HuH-7.5 (cell line): ENCODE measurements at regions not wholly inside any gene's neighbourhood (a gene's known extent, or its start where the extent isn't known, plus 50 kb on each side); places are given as distances from the start of the nearest gene placed in this dataset.

ENCODE experiments used
- DNase-seq: peaks from one replicate; pipeline ENCODE4 v3.0.0; 2011; ENCODE audit warnings: low spot score

- DNase-seq = no peak
Observed at GRCh38 chr20:11247046-11248010, 573.5 kb upstream of the JAG1 start.

DNA sequence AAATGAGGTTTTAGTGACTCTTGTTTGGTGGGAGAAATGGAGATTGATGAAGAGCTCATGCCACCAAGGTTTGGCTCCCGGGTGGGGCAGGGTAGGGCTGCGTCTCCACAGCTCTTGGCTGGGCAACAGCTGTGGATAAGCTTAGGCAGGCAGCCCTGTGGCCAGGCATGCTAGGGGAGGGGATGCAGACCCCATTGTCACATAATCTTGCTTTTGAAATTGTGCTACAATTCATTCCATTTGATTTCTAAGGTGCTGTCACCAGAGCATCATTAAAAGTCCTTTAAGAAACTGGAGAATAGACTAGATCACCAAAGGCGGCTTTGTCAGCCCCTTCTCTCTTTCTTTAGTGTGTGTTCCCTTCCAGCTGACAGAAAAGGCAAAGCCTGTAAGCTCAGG, 574.2 kb upstream of the JAG1 start:
- no peak for DNase-seq

DNA sequence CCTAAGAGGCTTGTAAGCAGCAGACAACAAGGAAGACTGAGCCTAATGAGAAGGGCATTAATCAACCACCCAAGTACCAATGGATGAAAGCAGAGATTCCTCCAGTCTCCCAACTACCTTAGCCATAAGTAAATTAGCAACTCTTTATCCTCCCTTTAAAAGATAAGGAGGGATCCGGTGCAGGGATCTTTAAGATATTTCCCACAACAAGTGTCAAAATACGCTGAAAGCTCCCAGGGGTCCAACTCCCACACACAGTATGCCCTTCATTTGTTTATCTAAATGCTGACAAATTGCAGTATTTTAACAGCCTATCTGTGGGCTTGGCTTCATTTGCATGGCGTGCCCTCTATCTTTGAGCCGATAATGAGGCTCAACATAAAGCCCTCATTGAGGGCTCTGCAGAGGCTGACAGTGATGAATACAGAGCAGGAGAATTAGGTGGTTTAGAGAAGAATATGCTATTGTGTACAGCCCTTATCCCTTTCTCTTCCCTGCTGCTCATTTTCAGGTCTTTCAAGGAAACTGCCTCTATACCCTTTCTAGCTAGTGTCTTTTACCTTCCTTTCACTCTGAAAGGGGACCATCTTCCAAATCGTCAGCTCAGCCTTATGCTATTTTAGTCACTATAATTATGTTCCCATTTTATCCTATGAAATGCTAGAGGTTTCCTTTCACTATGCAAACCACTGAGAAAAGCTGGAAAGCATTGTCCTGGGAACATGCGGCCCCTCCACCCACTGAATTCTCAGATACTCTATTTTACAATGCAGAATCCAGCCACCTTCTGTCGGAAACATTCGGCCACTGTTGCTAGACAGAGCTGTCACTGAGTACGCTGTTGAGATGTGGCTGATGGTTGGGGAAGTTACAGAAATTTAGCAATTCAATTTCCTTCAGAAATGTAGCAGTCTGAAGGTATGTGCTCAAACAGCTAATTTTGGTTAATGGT, 575.2 kb upstream of the JAG1 start:
- no peak for DNase-seq

GRCh38 chr20:11249683-11250082, 575.9 kb upstream of the JAG1 start:
- DNase-seq = no peak

DNA sequence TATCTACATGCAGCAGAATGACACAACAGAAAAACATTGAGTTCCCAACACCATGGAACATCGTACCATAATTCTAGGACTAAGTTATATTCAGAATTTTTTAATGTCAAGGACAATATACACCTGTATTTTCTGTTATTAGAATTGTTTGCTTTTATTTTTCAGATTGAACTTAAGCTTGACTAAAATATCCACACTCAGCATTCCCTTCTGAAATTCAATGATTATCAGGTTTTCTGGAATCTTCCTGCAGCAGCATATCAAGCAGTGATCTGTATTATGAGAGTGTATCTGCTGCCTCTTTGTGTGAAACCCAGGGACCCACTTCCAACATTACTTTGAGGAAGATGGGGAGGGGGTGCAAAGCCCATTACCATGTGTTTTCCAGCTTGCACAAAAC, 578.6 kb upstream of the JAG1 start:
- no peak for DNase-seq

- no peak for DNase-seq
Observed at GRCh38 chr20:11255455-11255854, 581.7 kb upstream of the JAG1 start.

DNA sequence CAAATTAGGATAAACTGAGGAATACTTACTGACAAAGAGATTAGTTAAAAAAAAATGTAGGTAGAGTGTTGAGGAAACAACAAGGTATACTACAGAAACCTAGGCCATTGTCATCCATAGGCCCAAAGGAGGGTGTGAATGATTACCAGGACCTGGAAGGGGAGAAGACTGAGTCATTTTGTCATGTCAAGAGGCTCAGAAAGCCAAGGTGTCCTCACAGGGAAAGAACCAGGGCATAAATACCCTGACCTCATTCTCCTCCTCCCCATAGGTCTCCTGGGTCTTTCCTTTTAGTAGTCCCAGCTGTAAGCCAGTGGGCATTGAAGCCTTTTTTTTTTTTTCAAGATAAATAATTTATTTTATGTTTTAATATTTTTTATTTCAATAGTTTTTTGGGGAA, 582.1 kb upstream of the JAG1 start:
- no peak for DNase-seq

DNA sequence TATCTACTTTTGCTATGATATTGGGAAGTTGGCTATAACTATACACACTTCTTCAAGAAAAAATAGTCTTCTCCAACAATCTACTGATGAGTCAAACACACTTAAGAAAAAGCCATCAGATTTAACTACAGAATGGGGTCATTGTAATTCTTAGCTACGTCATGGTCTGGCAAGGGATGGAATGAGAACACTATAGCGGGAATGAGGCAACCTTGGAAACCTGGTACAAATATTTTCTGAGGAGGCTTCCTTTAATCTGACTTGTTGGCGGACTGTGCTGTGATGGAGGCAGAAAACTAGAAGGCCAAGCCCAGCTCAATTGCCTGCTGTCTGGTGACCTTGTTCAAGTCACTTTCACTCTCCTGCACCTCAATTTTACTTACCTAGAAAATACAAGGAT, 586.8 kb upstream of the JAG1 start:
- no peak for DNase-seq

DNA sequence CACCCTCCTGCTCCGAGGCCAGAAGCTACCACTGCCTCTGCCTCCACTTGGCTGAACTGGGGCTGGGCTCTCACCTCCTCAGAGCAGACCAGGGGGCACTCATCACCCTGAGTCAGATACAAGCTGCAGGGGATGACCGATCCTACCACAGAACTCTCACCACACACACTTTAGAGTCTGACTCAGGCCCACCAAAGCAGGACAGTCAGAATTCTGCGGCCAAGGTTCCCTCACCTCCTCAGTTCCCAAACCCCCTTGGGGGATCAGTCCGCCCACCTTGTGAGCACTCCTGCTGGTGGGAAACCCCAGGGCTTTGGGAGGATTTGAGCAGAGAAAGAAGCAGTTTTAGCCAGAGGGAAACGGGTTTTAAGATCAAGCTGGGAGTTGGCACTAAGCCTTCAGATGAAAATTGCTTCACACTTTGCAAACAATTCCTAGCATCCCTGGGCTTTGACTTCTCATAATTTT, 587.8 kb upstream of the JAG1 start:
- no peak for DNase-seq

DNA sequence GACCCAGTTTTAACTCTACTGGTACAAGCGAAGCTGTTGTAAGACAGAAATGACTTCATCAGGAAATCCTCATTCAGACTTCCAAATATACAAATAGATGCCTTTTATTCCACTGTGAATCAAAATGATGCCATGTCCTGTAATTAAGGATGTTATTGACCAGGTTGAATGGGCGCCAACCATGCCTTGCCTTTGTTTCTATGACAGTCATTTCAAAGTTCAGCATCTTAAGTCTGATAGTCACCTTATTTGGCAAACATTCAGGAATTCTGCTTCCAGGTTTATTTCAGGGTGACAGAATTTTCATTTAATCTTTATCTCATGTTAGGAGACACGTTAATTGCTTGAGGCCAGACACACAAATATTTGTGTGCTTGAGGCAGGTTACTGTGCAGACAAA, 592.8 kb upstream of the JAG1 start:
- no peak for DNase-seq

DNA sequence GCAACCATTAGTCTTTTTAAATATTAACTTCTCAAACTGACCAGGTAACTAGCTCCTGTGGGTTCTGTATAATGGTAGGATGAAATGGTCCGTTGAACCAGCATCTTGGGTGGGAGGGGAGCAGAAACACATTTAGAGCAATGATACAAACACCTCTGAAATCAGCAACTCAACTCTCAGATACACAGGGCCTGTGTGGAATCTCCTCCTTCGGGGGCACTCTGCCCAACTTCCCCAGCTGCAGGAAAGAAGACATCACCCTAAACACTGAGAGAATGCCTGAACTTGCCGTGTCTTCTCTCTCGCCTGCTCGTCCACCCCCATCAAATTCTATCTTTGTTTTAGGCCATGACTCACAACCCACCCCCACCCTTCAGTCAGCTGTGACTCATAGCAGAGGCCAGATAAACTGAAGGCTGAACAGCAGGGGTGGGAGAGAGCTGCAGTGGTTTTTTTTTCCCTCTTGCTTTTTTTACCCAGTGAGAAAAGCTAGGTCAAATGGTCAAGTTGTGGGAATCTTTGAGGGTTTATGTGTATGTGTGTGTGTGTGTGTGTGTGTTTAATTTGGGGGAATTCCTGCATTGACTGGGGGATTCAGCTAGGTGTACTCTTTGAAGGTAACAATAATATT, 593.4 kb upstream of the JAG1 start:
- peak; percentile 83 for DNase-seq

GRCh38 chr20:11267762-11268335, 594.0 kb upstream of the JAG1 start:
- no peak for DNase-seq

DNA sequence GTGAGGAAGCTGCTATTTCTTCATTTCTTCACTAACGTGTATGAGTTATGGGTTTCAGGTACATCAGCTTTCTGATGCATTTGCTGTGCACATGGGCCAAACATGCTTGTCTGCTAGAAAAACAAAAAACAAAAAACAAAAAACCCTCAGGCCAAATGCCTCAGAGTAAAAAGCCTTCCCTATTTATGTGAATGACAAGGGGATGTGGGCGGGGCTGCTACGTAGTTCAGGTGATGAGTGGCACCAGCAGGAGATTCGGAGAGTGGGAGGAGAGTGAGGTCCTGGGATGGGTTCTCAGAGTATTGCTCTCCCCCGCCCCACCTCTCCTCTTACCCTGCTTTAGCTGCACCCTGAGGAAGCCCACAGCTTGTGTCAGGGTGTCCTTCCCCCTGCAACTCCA, 596.8 kb upstream of the JAG1 start:
- DNase-seq = no peak

DNA sequence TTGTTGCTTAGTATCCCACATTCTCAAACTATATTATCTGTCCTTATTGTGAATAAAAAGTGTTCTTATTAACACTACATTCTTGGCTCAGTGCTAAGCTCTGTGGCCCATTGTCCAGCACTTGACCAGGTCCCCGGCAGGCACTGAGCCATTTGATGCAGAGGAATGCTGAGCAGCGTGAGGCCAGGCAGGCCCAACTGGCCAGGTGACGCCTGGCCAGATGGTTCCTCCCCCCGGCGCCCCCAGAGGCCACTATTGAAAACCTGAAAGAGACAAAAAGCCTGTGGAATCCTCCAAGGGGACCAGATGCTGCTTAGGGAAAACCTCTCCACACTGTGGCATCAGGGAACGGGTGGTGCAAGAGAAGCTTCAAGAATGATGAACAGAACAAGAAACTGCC, 597.5 kb upstream of the JAG1 start:
- DNase-seq = no peak

DNA sequence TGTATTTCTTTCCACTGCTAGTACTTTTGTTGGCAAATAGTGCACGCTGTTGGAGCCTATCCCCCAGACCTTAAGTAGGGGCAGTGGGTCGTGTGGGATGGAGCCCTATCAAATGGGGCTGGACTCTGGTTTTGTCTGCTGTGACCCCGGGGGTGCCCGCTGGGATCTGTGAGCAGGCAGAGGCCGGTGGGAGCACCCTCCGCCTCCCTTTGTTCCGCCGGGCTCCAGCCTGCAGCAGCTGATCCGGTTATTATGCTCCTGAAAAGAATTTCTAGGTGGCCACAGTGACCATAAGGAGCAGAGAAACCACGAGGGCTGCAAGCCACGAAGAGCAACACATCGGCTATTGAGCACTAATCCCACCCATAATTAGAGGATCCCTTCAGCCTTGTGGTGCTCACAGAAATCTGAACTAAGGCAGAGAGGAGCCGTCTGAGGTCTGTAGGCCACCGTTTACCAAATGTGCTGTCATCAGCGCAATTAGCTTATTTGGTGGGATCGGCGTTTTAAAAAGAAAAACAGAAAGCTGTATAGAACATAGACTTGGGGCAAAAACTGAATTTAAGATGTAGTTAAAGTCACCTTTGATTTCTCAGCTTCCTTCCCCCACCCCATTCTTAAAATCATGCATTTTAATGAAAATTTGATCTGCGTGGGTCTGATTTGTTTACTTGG, 598.3 kb upstream of the JAG1 start:
- no peak for DNase-seq

- DNase-seq = peak; percentile 81
Observed at GRCh38 chr20:11274141-11274594, 600.4 kb upstream of the JAG1 start.

GRCh38 chr20:11275740-11276139, 601.9 kb upstream of the JAG1 start:
- no peak for DNase-seq

DNA sequence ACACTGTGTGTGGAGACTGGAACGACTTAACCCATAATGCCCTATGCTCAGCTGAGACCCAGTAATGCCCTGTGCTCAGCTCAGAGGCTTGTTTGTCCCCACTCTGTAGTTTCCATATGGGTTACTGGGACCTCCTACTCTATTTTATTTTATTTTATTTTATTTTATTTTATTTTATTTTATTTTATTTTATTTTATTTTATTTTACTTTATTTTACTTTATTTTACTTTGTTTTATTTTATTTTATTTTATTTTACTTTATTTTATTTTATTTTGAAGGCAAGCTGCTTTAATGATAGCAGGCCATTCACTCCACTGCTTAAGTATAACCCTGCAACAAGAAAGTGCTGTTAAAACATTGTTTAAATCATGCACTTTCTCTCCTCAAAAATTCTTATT, 603.4 kb upstream of the JAG1 start:
- DNase-seq = no peak

DNA sequence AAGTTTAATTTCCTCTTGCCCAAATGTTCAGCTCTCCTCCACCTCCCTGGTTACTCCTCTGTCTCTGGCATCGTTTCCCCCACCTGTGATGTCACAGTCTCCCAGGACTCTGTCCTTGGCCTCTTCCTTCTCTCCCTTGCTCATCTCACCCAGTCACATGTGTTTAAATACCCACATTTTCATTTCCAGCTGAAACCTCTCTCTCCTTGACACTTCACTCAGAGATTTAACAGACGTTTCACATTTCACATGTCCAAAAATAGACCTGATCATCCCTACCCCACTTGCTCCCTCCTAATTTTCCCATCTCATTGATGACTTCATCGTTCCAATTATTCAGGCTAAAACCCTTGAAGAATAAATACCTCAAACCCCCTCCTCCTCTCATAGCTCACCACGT, 604.1 kb upstream of the JAG1 start:
- DNase-seq = no peak

DNA sequence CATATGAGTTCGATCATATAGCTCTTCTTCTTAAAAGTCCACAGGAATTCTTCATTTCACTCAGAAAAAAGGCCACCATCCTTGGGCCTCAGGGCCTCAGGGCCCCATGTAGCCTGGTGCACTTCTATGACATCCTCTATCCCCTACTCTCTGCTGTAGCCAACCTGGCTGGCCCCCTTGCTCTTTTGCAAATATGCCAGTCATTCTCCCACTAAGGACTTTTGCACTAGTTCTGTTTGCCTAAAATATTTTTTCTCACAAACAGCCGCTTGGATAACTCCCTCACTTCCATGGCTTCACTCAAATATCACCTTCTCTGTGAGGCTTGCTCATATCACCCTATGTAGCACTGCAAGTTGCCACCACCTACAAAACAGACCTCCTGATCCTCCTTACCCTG, 604.7 kb upstream of the JAG1 start:
- DNase-seq = no peak

DNA sequence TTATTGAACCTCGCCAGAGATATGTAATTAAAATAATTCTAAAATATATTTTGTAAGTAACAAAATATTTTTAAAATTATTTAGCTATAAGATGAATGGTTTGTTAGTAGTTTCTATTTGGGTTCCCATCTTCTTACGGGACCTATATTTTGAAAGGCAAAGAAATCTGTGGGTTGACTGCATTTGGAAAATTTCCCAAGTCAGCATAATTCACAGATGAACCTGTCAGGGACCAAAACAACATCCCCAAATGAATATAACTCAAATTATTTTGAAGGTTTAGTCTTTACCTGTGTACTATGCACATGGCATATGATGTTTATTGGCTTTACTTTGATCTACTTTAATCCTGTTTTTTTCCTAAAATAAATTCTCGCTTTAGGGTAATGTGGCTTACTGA, 607.4 kb upstream of the JAG1 start:
- DNase-seq = no peak
